Fibroblast of the aortic adventitia (primary cell): ENCODE measurements at regions not wholly inside any gene's neighbourhood (a gene's known extent, or its start where the extent isn't known, plus 50 kb on each side); places are given as distances from the start of the nearest gene placed in this dataset.

Source experiments
- DNase-seq: peaks from one replicate; pipeline ENCODE4 v3.0.0-alpha.2; 2010; ENCODE audit warnings: low read depth
- H3K4me3 ChIP-seq: 2 replicates; pipeline ENCODE4 v1.5.1; 2011; ENCODE audit warnings: low read depth, mild to moderate bottlenecking, control low read depth, low read length, moderate library complexity
- TF ChIP-seq, protein P1 (sequence below): IDR thresholded peaks from 2 replicates; pipeline ENCODE4 v1.5.1; 2011; ENCODE audit warnings: mild to moderate bottlenecking, low read length, control low read depth, inconsistent platforms; ENCODE audit not compliant: insufficient read depth

- DNase-seq: no peak
- TF ChIP-seq, protein P1, sequence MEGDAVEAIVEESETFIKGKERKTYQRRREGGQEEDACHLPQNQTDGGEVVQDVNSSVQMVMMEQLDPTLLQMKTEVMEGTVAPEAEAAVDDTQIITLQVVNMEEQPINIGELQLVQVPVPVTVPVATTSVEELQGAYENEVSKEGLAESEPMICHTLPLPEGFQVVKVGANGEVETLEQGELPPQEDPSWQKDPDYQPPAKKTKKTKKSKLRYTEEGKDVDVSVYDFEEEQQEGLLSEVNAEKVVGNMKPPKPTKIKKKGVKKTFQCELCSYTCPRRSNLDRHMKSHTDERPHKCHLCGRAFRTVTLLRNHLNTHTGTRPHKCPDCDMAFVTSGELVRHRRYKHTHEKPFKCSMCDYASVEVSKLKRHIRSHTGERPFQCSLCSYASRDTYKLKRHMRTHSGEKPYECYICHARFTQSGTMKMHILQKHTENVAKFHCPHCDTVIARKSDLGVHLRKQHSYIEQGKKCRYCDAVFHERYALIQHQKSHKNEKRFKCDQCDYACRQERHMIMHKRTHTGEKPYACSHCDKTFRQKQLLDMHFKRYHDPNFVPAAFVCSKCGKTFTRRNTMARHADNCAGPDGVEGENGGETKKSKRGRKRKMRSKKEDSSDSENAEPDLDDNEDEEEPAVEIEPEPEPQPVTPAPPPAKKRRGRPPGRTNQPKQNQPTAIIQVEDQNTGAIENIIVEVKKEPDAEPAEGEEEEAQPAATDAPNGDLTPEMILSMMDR: no peak
- no peak overlapping the region for H3K4me3 ChIP-seq
Measured at GRCh38 chr4:33272722-33273121, 2552.6 kb downstream of the PCDH7 start.

DNA sequence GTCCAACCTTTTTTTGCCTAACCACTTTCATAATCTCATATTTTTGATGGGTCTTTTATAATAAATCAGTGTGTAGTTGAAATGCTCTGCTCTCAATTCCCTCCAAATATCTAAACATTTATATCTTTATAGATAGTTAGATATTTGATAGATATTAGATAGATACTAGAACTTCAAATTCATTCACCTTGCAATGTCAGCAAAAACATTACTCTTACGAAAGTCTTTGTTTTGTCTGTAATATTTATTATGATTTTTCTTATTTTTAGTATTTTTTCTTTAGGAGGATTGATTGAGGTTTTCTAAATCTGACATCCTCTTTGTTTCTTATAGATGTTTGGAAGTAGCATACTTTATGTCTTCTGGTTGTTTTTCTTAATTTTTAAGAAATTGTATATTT lies 2563.6 kb downstream of the PCDH7 start:
- no peak overlapping the region for H3K4me3 ChIP-seq
- DNase-seq: no peak
- TF ChIP-seq, protein P1: no peak

DNA sequence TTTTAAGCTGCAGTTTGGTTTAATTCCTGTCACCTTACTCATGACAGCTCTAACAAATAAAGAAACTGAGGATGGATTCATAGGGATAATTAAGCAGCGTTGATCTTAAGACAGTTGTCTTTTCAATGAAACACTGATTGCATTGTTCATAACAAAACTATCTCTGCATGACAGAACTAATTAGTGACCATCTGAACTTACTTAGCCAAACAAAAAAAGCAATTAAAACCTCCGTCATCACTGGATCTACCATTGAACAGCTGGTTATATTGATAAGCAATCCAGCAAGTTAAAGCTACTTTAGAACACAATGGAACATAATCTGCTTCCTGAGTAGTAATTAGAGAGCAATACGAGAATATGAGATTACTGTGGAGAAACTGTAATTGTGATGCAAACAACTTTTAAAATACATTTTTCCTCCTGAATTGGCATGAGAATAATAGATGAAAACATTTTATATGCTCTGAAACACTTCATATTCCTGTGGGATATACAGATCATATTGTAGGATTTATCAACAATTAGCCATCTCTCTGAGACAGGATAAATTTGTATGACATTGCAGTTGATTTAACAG lies 2576.8 kb downstream of the PCDH7 start:
- H3K4me3 ChIP-seq: no peak overlapping the region
- no peak for DNase-seq
- TF ChIP-seq, protein P1: no peak

GRCh38 chr4:33302321-33302720 lies 2582.2 kb downstream of the PCDH7 start:
- H3K4me3 ChIP-seq: no peak overlapping the region
- TF ChIP-seq, protein P1: no peak
- peak; percentile 65 for DNase-seq

DNA sequence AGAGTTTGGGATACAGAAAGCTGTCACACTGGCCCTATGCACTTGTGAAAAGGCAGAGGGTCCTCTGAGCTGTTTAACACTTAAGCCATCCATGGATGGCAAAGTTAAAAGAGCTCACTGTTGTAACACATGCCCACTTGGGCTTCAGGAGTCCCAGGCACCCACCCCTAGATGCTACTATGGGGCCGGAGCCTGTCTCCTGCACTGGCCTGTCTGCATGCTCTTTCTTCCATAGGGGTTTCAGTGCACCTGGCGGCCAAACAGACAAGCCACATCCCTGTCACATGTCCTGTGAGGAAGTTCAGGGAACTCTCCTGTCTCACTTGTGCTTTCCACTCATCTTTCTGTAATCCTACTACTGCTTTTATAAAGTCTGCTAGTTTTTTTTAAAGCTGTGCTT lies 2586.0 kb downstream of the PCDH7 start:
- TF ChIP-seq, protein P1: no peak
- no peak for DNase-seq
- H3K4me3 ChIP-seq: no peak overlapping the region

DNA sequence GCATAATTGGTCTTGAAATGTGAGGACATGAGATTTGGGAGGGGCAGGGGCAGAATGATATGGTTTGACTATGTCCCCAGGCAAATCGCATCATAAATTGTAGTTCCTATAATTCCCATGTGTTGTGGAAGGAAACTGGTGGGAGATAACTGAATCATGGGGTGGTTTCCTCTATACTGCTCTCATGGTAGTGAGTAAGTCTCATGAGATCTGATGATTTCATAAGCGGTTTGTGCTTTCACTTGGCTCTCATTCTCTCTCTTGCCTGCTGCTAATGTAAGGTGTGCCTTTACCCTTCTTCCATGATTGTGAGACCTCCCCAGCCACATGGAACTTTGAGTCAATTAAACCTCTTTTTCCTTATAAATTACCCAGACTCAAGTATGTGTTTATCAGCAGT lies 2595.9 kb downstream of the PCDH7 start:
- TF ChIP-seq, protein P1: no peak
- H3K4me3 ChIP-seq: no peak overlapping the region
- peak; percentile 40 for DNase-seq

DNA sequence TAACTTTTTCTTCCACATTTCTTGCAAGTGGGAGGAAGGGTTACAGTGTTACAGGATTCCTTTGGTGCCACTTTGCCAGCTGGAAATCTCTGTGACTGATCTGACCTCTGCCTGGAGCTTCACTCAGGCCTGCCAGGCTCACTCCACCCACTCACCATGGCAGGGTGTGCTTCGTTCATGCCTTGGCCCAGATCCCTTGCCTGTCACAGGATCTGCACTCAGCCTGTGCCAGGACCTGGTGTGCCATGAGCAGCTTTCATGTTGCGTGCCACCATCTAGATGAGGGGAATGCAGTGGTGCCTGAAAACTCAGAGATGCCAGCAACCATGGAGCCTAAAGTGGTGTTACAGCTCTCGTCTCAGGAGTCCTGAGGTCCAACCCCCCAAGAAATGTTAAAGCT lies 2596.4 kb downstream of the PCDH7 start:
- no peak overlapping the region for H3K4me3 ChIP-seq
- no peak for DNase-seq
- TF ChIP-seq, protein P1: no peak
